Parathyroid adenoma (tissue), 2 donors: ENCODE measurements at regions not wholly inside any gene's neighbourhood (a gene's known extent, or its start where the extent isn't known, plus 50 kb on each side); places are given as distances from the start of the nearest gene placed in this dataset.
"Not testable (repeated sequence)": the region's sequence is repeated elsewhere in the genome, so short reads cannot be mapped to it uniquely, and the experiment has no call there.

ENCODE experiments used
- H2AFZ ChIP-seq: fragments of 300-600 bp; sonication (generic); one replicate; pipeline ENCODE4 v1.7.0; 2017; ENCODE audit warnings: antibody characterized with exemption, mild to moderate bottlenecking
- H3K27ac ChIP-seq: fragments of 300-600 bp; sonication (generic); one replicate; pipeline ENCODE4 v1.7.0; 2017
- H3K27me3 ChIP-seq: fragments of 300-600 bp; sonication (generic); one replicate; pipeline ENCODE4 v1.7.0; 2017; ENCODE audit warnings: low read length; ENCODE audit not compliant: control insufficient read depth, insufficient read depth
- H3K36me3 ChIP-seq: fragments of 300-600 bp; sonication (generic); one replicate; pipeline ENCODE4 v1.7.0; 2017; ENCODE audit warnings: low read length; ENCODE audit not compliant: control insufficient read depth, insufficient read depth
- H3K4me1 ChIP-seq: fragments of 300-600 bp; sonication (generic); one replicate; pipeline ENCODE4 v1.7.0; 2017; ENCODE audit warnings: control low read depth
- H3K4me2 ChIP-seq: fragments of 300-600 bp; sonication (generic); one replicate; pipeline ENCODE4 v1.7.0; 2017; ENCODE audit warnings: low read length
- H3K4me3 ChIP-seq: fragments of 300-600 bp; sonication (generic); one replicate; pipeline ENCODE4 v1.7.0; 2017; ENCODE audit warnings: low read depth, low read length
- H3K79me2 ChIP-seq: fragments of 300-600 bp; sonication (generic); one replicate; pipeline ENCODE4 v1.7.0; 2017; ENCODE audit warnings: control low read depth
- H3K9ac ChIP-seq: fragments of 300-600 bp; sonication (generic); one replicate; pipeline ENCODE4 v1.7.0; 2017; ENCODE audit warnings: mild to moderate bottlenecking
- H3K9me3 ChIP-seq: fragments of 300-600 bp; sonication (generic); one replicate; pipeline ENCODE4 v1.7.0; 2017; ENCODE audit warnings: low read length; ENCODE audit not compliant: control insufficient read depth
- CTCF ChIP-seq: fragments of 300-600 bp; sonication (generic); IDR thresholded peaks from one replicate; pipeline ENCODE4 v1.7.0; 2017; ENCODE audit warnings: antibody characterized with exemption, mild to moderate bottlenecking
- donor health status: primary hyperparathyroidism.

GRCh38 chr1:116847688-116848531, 61.8 kb upstream of the PTGFRN start:
- no peaks in the 10 kb centered on the region for H3K27me3 ChIP-seq

GRCh38 chr1:116850436-116850835, 59.3 kb upstream of the PTGFRN start:
- Histone ChIP-seq H3K79me2 (no peaks in the 10 kb centered on the region), H2AFZ (no peak overlapping the region), H3K27ac (no peak overlapping the region), H3K27me3 (no peaks in the 10 kb centered on the region), H3K9ac (no peak overlapping the region), H3K9me3 (no peaks in the 10 kb centered on the region), H3K4me1 (no peaks in the 10 kb centered on the region), H3K4me2 (no peak overlapping the region), H3K4me3 (no peak overlapping the region), H3K36me3 (no peaks in the 10 kb centered on the region)
- no peak for TF ChIP-seq CTCF

More at GRCh38 chr1:116847688-116848531, 61.8 kb upstream of the PTGFRN start:
- Histone ChIP-seq H3K9ac (no peak overlapping the region), H3K4me1 (no peaks in the 10 kb centered on the region), H3K4me2 (no peak overlapping the region), H3K4me3 (no peak overlapping the region), H3K9me3 (no peaks in the 10 kb centered on the region), H3K36me3 (no peaks in the 10 kb centered on the region), H2AFZ (no peak overlapping the region), H3K27ac (no peak overlapping the region), H3K79me2 (no peaks in the 10 kb centered on the region)
- no peak for TF ChIP-seq CTCF

- H3K79me2 ChIP-seq, H3K27ac ChIP-seq, H3K27me3 ChIP-seq, H2AFZ ChIP-seq, H3K4me2 ChIP-seq, H3K4me1 ChIP-seq, H3K4me3 ChIP-seq, H3K9ac ChIP-seq, H3K36me3 ChIP-seq, H3K9me3 ChIP-seq: not testable (repeated sequence)
Observed at GRCh38 chr1:116851189-116851588, 58.5 kb upstream of the PTGFRN start.

GRCh38 chr1:116851846-116852245, 57.9 kb upstream of the PTGFRN start:
- Histone ChIP-seq H3K4me2 (no peak overlapping the region), H3K36me3 (no peaks in the 10 kb centered on the region), H3K4me3 (no peak overlapping the region), H3K4me1 (no peaks in the 10 kb centered on the region), H3K9me3 (no peaks in the 10 kb centered on the region), H3K79me2 (no peaks in the 10 kb centered on the region), H2AFZ (no peak overlapping the region), H3K27ac (no peak overlapping the region), H3K9ac (no peak overlapping the region), H3K27me3 (no peaks in the 10 kb centered on the region)
- TF ChIP-seq CTCF, result no peak

- TF ChIP-seq CTCF, result no peak
- Histone ChIP-seq H3K9me3 (no peaks in the 10 kb centered on the region), H3K4me1 (no peaks in the 10 kb centered on the region), H3K79me2 (no peaks in the 10 kb centered on the region), H3K27me3 (no peaks in the 10 kb centered on the region), H2AFZ (no peak overlapping the region), H3K9ac (no peak overlapping the region), H3K4me2 (no peak overlapping the region), H3K36me3 (no peaks in the 10 kb centered on the region), H3K4me3 (no peak overlapping the region), H3K27ac (no peak overlapping the region)
Observed at GRCh38 chr1:116852367-116852766, 57.3 kb upstream of the PTGFRN start.
